A673 (cell line): ENCODE measurements at regions not wholly inside any gene's neighbourhood (a gene's known extent, or its start where the extent isn't known, plus 50 kb on each side); places are given as distances from the start of the nearest gene placed in this dataset.

Experiments used
- BruUV-seq: library from RNA; stranded (reverse); fragments of 400-500 nt; replicated peaks from 2 replicates; lab custom pipeline; 2021; lab: Mats Ljungman, UMichigan
- CTCF ChIA-PET: fragments of 300-600 bp; sonication (Branson Sonifier 250); formaldehyde crosslinking; loops from one replicate; lab custom pipeline; 2022; ENCODE audit warnings: antibody characterized with exemption; lab: Charles Lee
- POLR2A ChIA-PET: fragments of 300-600 bp; sonication (Branson Sonifier 250); formaldehyde crosslinking; loops from one replicate; lab custom pipeline; 2022; ENCODE audit warnings: antibody characterized with exemption; ENCODE audit not compliant: low non-redundant PET; lab: Charles Lee
- DNase-seq: peaks from one replicate; pipeline ENCODE4 v3.0.0-alpha.2; 2015; ENCODE audit warnings: low spot score
- H3K27ac ChIP-seq: fragments of 200-600 bp; sonication (generic); 2 replicates; pipeline ENCODE4 v1.5.1; 2016; ENCODE audit warnings: mixed run types, low read depth, mild to moderate bottlenecking, mixed read lengths, antibody characterized with exemption, low read length; ENCODE audit not compliant: poor library complexity, severe bottlenecking
- H3K27me3 ChIP-seq: fragments of 200-600 bp; sonication (generic); replicated peaks from 2 replicates; pipeline ENCODE4 v1.6.1; 2017; ENCODE audit warnings: mixed run types, low read depth, mild to moderate bottlenecking, mixed read lengths, antibody characterized with exemption, low read length; ENCODE audit not compliant: insufficient read depth, poor library complexity
- H3K36me3 ChIP-seq: fragments of 200-600 bp; sonication (generic); 2 replicates; pipeline ENCODE4 v1.6.1; 2016; ENCODE audit warnings: mixed run types, mild to moderate bottlenecking, mixed read lengths, antibody characterized with exemption, low read length; ENCODE audit not compliant: insufficient read depth, poor library complexity, severe bottlenecking
- H3K4me1 ChIP-seq: fragments of 200-600 bp; sonication (generic); 2 replicates; pipeline ENCODE4 v1.6.1; 2017; ENCODE audit warnings: mixed run types, mild to moderate bottlenecking, mixed read lengths, antibody characterized with exemption, low read length; ENCODE audit not compliant: insufficient read depth, poor library complexity, severe bottlenecking
- H3K4me3 ChIP-seq: fragments of 200-600 bp; sonication (generic); 2 replicates; pipeline ENCODE4 v1.5.1; 2016; ENCODE audit warnings: low read depth, mixed run types, mild to moderate bottlenecking, mixed read lengths, low read length; ENCODE audit not compliant: poor library complexity, severe bottlenecking
- H3K9me3 ChIP-seq: fragments of 200-600 bp; sonication (generic); 2 replicates; pipeline ENCODE4 v1.6.1; 2016; ENCODE audit warnings: mixed run types, low read depth, mild to moderate bottlenecking, mixed read lengths, antibody characterized with exemption, low read length; ENCODE audit not compliant: poor library complexity, severe bottlenecking
- CTCF ChIP-seq: fragments of 300-800, 200-600 bp; sonication (generic); conservative IDR thresholded peaks from 2 replicates; pipeline ENCODE4 v1.5.1; 2017; ENCODE audit warnings: low read depth, mild to moderate bottlenecking, antibody characterized with exemption, low read length, moderate library complexity, mixed read lengths
- EZH2 ChIP-seq: fragments of 200-600 bp; sonication (generic); IDR thresholded peaks from 2 replicates; pipeline ENCODE4 v1.6.1; 2017; ENCODE audit warnings: borderline replicate concordance, low read depth, mild to moderate bottlenecking, mixed read lengths, antibody characterized with exemption, low read length; ENCODE audit not compliant: poor library complexity, severe bottlenecking
- intact Hi-C: fragments of 100-400 bp; cut with micrococcal nuclease; formaldehyde crosslinking; loops from one replicate; pipeline ENCODE4 v1.10.0; 2022; ENCODE audit not compliant: unreplicated experiment

- no peak for TF ChIP-seq EZH2
- no peak for TF ChIP-seq CTCF
- BruUV-seq = no TSS peak
- Histone ChIP-seq H3K27me3 (no peaks in the 10 kb centered on the region), H3K27ac (no peak overlapping the region), H3K9me3 (no peaks in the 10 kb centered on the region), H3K4me3 (no peak overlapping the region), H3K4me1 (no peaks in the 10 kb centered on the region), H3K36me3 (no peaks in the 10 kb centered on the region)
- ChIA-PET POLR2A (no interaction called here), CTCF (no interaction called here)
- no peak for DNase-seq
- intact Hi-C loops = no loop called here
Observed at GRCh38 chr6:137688230-137688971, 178.7 kb upstream of the TNFAIP3 start.

- H3K4me1 ChIP-seq = no peaks in the 10 kb centered on the region
- TF ChIP-seq CTCF (no peak), EZH2 (no peak)
- POLR2A ChIA-PET = no interaction called here
- intact Hi-C loops = no loop called here
- no peak overlapping the region for H3K4me3 ChIP-seq
- H3K9me3 ChIP-seq = no peaks in the 10 kb centered on the region
- no peaks in the 10 kb centered on the region for H3K27me3 ChIP-seq
- CTCF ChIA-PET = no interaction called here
- no peak overlapping the region for H3K27ac ChIP-seq
- H3K36me3 ChIP-seq = no peaks in the 10 kb centered on the region
- no peak for DNase-seq
- BruUV-seq = no TSS peak
Observed at GRCh38 chr6:137689377-137689776, 177.7 kb upstream of the TNFAIP3 start.

- intact Hi-C loops = no loop called here
- Histone ChIP-seq H3K4me1 (no peaks in the 10 kb centered on the region), H3K27ac (no peak overlapping the region), H3K36me3 (no peaks in the 10 kb centered on the region), H3K4me3 (no peak overlapping the region), H3K27me3 (no peaks in the 10 kb centered on the region), H3K9me3 (no peaks in the 10 kb centered on the region)
- BruUV-seq = no TSS peak
- TF ChIP-seq EZH2 (no peak), CTCF (no peak)
- CTCF ChIA-PET = no interaction called here
- DNase-seq = no peak
- POLR2A ChIA-PET = no interaction called here
Observed at GRCh38 chr6:137690034-137690433, 177.0 kb upstream of the TNFAIP3 start.
